H9 (cell line): ENCODE measurements at regions not wholly inside any gene's neighbourhood (a gene's known extent, or its start where the extent isn't known, plus 50 kb on each side); places are given as distances from the start of the nearest gene placed in this dataset.

ENCODE experiments used
- DNase-seq: peaks from one replicate; pipeline ENCODE4 v3.0.0-alpha.2; 2017
- H2AFZ ChIP-seq: one replicate; pipeline ENCODE4 v1.6.1; 2013; ENCODE audit warnings: mild to moderate bottlenecking, low read length, control low read depth, moderate library complexity
- H2AK5ac ChIP-seq: 2 replicates; pipeline ENCODE4 v1.6.1; 2013; ENCODE audit warnings: low read length, control low read depth, mixed read lengths; ENCODE audit not compliant: insufficient read length
- H2BK120ac ChIP-seq: one replicate; pipeline ENCODE4 v1.6.1; 2013; ENCODE audit warnings: low read depth, mild to moderate bottlenecking, low read length, control low read depth, inconsistent platforms; ENCODE audit not compliant: poor library complexity, severe bottlenecking
- H2BK12ac ChIP-seq: 2 replicates; pipeline ENCODE4 v1.6.1; 2013; ENCODE audit warnings: low read length, control low read depth, mixed read lengths, low read depth; ENCODE audit not compliant: insufficient read length
- H2BK15ac ChIP-seq: 2 replicates; pipeline ENCODE4 v1.6.1; 2013; ENCODE audit warnings: low read depth, low read length, control low read depth
- H2BK20ac ChIP-seq: one replicate; pipeline ENCODE4 v1.6.1; 2013; ENCODE audit warnings: low read depth, mild to moderate bottlenecking, low read length, control low read depth, inconsistent platforms; ENCODE audit not compliant: poor library complexity, severe bottlenecking
- H2BK5ac ChIP-seq: 2 replicates; pipeline ENCODE4 v1.6.1; 2013; ENCODE audit warnings: low read length, control low read depth, mixed read lengths; ENCODE audit not compliant: insufficient read length
- H3K14ac ChIP-seq: 2 replicates; pipeline ENCODE4 v1.6.1; 2013; ENCODE audit warnings: low read length, control low read depth; ENCODE audit not compliant: insufficient read depth
- H3K18ac ChIP-seq: 2 replicates; pipeline ENCODE4 v1.6.1; 2013; ENCODE audit warnings: low read depth, mild to moderate bottlenecking, mixed read lengths, low read length, control low read depth; ENCODE audit not compliant: insufficient read length
- H3K23ac ChIP-seq: 2 replicates; pipeline ENCODE4 v1.6.1; 2013; ENCODE audit warnings: low read length, control low read depth, mixed read lengths, low read depth; ENCODE audit not compliant: insufficient read length
- H3K23me2 ChIP-seq: 2 replicates; pipeline ENCODE4 v1.6.1; 2013; ENCODE audit warnings: low read depth, mild to moderate bottlenecking, mixed read lengths, low read length, control low read depth; ENCODE audit not compliant: insufficient read length, poor library complexity, severe bottlenecking
- H3K27ac ChIP-seq: 2 replicates; pipeline ENCODE4 v1.5.1; 2013; ENCODE audit warnings: low read length, control low read depth, mixed read lengths, low read depth; ENCODE audit not compliant: insufficient read length
- H3K27me3 ChIP-seq: 2 replicates; pipeline ENCODE4 v1.6.1; 2013; ENCODE audit warnings: low read length, control low read depth, inconsistent platforms; ENCODE audit not compliant: insufficient read depth
- H3K4ac ChIP-seq: 2 replicates; pipeline ENCODE4 v1.6.1; 2013; ENCODE audit warnings: low read depth, mild to moderate bottlenecking, control low read depth, inconsistent platforms, low read length, moderate library complexity
- H3K4me1 ChIP-seq: 2 replicates; pipeline ENCODE4 v1.6.1; 2013; ENCODE audit warnings: low read length, control low read depth, inconsistent platforms; ENCODE audit not compliant: insufficient read depth
- H3K4me2 ChIP-seq: 2 replicates; pipeline ENCODE4 v1.6.1; 2013; ENCODE audit warnings: low read length, control low read depth, mixed read lengths; ENCODE audit not compliant: insufficient read length, insufficient read depth
- H3K56ac ChIP-seq: 2 replicates; pipeline ENCODE4 v1.6.1; 2013; ENCODE audit warnings: low read depth, mild to moderate bottlenecking, mixed read lengths, low read length, control low read depth; ENCODE audit not compliant: insufficient read length
- H3K79me1 ChIP-seq: 2 replicates; pipeline ENCODE4 v1.6.1; 2013; ENCODE audit warnings: low read depth, mild to moderate bottlenecking, moderate library complexity, low read length, control low read depth, inconsistent platforms; ENCODE audit not compliant: insufficient read depth, poor library complexity, severe bottlenecking
- H3K79me2 ChIP-seq: 2 replicates; pipeline ENCODE4 v1.6.1; 2013; ENCODE audit warnings: low read length, control low read depth, inconsistent platforms; ENCODE audit not compliant: insufficient read depth
- H3K9ac ChIP-seq: 2 replicates; pipeline ENCODE4 v1.6.1; 2013; ENCODE audit warnings: low read length, control low read depth, mixed read lengths; ENCODE audit not compliant: insufficient read length; ENCODE audit errors: extremely low read depth
- H3K9me3 ChIP-seq: one replicate; pipeline ENCODE4 v1.6.1; 2013; ENCODE audit warnings: low read depth, low read length, inconsistent platforms; ENCODE audit not compliant: control insufficient read depth
- H3T11ph ChIP-seq: one replicate; pipeline ENCODE4 v1.6.1; 2013; ENCODE audit warnings: mild to moderate bottlenecking, low read length, control low read depth, inconsistent platforms
- H4K20me1 ChIP-seq: one replicate; pipeline ENCODE4 v1.6.1; 2013; ENCODE audit not compliant: control insufficient read depth, insufficient read length, insufficient read depth
- H4K5ac ChIP-seq: 2 replicates; pipeline ENCODE4 v1.6.1; 2013; ENCODE audit warnings: low read depth, mild to moderate bottlenecking, mixed read lengths, low read length, control low read depth; ENCODE audit not compliant: insufficient read length
- H4K8ac ChIP-seq: replicated peaks from 2 replicates; pipeline ENCODE4 v1.6.1; 2013; ENCODE audit warnings: low read length, control low read depth, mixed read lengths, low read depth; ENCODE audit not compliant: insufficient read length
- H4K91ac ChIP-seq: 2 replicates; pipeline ENCODE4 v1.6.1; 2013; ENCODE audit warnings: low read depth, mild to moderate bottlenecking, moderate library complexity, mixed read lengths, low read length, control low read depth; ENCODE audit not compliant: insufficient read length
- H3K27ac Mint-ChIP-seq, 3 experiments: 2 replicates in 2 of 3; 3 replicates in 1 of 3; pipeline ENCODE4 v1.8.0; 2020 to 2021; ENCODE audit warnings: mixed read lengths in 3 of 3, mild to moderate bottlenecking in 1 of 3, moderate library complexity in 1 of 3
- H3K27me3 Mint-ChIP-seq: 2 replicates; pipeline ENCODE4 v1.8.0; 2021; ENCODE audit warnings: low read depth, mild to moderate bottlenecking, moderate library complexity, mixed read lengths
- H3K36me3 Mint-ChIP-seq, 3 experiments: 2 replicates in 2 of 3; 3 replicates in 1 of 3; pipeline ENCODE4 v1.8.0; 2020 to 2021; ENCODE audit warnings: low read depth in 3 of 3, mixed read lengths in 3 of 3; ENCODE audit not compliant: insufficient read depth in 1 of 3
- H3K4me1 Mint-ChIP-seq, 2 experiments: 2 replicates each; pipeline ENCODE4 v1.8.0; 2020; ENCODE audit warnings: mixed read lengths in 2 of 2
- H3K4me3 Mint-ChIP-seq, 2 experiments: 2 replicates in 1 of 2; 3 replicates in 1 of 2; pipeline ENCODE4 v1.8.0; 2020 to 2021; ENCODE audit warnings: mild to moderate bottlenecking in 2 of 2, mixed read lengths in 2 of 2, moderate library complexity in 1 of 2
- H3K9me3 Mint-ChIP-seq, 2 experiments: 2 replicates in 1 of 2; 3 replicates in 1 of 2; pipeline ENCODE4 v1.8.0; 2020; ENCODE audit warnings: mild to moderate bottlenecking in 2 of 2, mixed read lengths in 2 of 2, moderate library complexity in 1 of 2
- CTCF ChIP-seq: fragments of 200-600 bp; sonication (generic); conservative IDR thresholded peaks from 3 replicates; pipeline ENCODE4 v1.8.0; 2021; ENCODE audit warnings: antibody characterized with exemption, mild to moderate bottlenecking
- WGBS: extraction: QIAGEN DNeasy Blood & Tissue Kit; methylation state at CpG from one replicate; pipeline ENCODE4 v1.1.7; 2013; ENCODE audit warnings: missing lambda C conversion rate, low lambda C conversion rate, mixed read lengths; ENCODE audit not compliant: insufficient read length; ENCODE audit errors: extremely low coverage; 5-methylcytosine and 5-hydroxymethylcytosine counted together

GRCh38 chr15:92714477-92715401 is 59.2 kb upstream of the FAM174B start:
- Mint-ChIP-seq H3K9me3 (peaks cover 5 to 6% of the 10 kb centered on the region in 2 experiments; a peak in 2 of 5 replicates), H3K4me1 (peaks cover 8 to 15% of the 10 kb centered on the region in 2 experiments), H3K27ac (peak overlapping the region in 1 of 3 experiments; percentile 47; a peak in 1 of 7 replicates), H3K4me3 (peak overlapping the region; percentile 75 to 90), H3K27me3 (peaks cover 12% of the 10 kb centered on the region), H3K36me3 (peaks cover 0 to 11% (median 2%) of the 10 kb centered on the region in 3 experiments; a peak in 3 of 7 replicates)
- Histone ChIP-seq H2BK20ac (peak overlapping the region; percentile 46), H4K20me1 (no peaks in the 10 kb centered on the region), H3K4me2 (peak overlapping the region; percentile 96), H2BK120ac (no peak overlapping the region), H3K79me1 (no peaks in the 10 kb centered on the region), H2BK5ac (no peak overlapping the region), H3K79me2 (no peaks in the 10 kb centered on the region), H2AFZ (no peak overlapping the region), H3K14ac (peak overlapping the region; percentile 77; the same call in 1 of the 2 replicates), H4K91ac (no peak overlapping the region), H3K9ac (peak overlapping the region; percentile 73), H4K8ac (no peak overlapping the region), H2AK5ac (no peak overlapping the region), H4K5ac (no peak overlapping the region), H3K23ac (no peak overlapping the region), H2BK12ac (no peak overlapping the region), H2BK15ac (peak overlapping the region; percentile 19; the same call in 1 of the 2 replicates), H3K18ac (peak overlapping the region; percentile 32), H3K23me2 (peaks cover 8% of the 10 kb centered on the region), H3K4me1 (no peaks in the 10 kb centered on the region; the same call in 1 of the 2 replicates), H3K4ac (no peak overlapping the region), H3K27me3 (no peaks in the 10 kb centered on the region; the same call in 1 of the 2 replicates), H3K27ac (no peak overlapping the region), H3K9me3 (no peaks in the 10 kb centered on the region), H3T11ph (no peak overlapping the region), H3K56ac (no peak overlapping the region)
- TF ChIP-seq CTCF: peak; percentile 95
- no CpG with 5 or more reads among the region's 62 CpGs for WGBS
- peak; percentile 71 for DNase-seq
